MM.1S (cell line): ENCODE measurements at regions not wholly inside any gene's neighbourhood (a gene's known extent, or its start where the extent isn't known, plus 50 kb on each side); places are given as distances from the start of the nearest gene placed in this dataset.

Source experiments
- DNase-seq: peaks from one replicate; pipeline ENCODE4 v3.0.0-alpha.2; 2015
- H2AFZ ChIP-seq: fragments of 300-600 bp; sonication (generic); 2 replicates; pipeline ENCODE4 v1.6.0; 2016; ENCODE audit warnings: antibody characterized with exemption, low read length
- H3F3A ChIP-seq: fragments of 300-600 bp; sonication (generic); 2 replicates; pipeline ENCODE4 v1.6.1; 2016; ENCODE audit warnings: mild to moderate bottlenecking, antibody characterized with exemption, low read length, moderate library complexity, mixed read lengths; ENCODE audit not compliant: insufficient read depth
- H3K27ac ChIP-seq: fragments of 300-600 bp; sonication (generic); 2 replicates; pipeline ENCODE4 v1.5.1; 2016; ENCODE audit warnings: mild to moderate bottlenecking, low read length
- H3K27me3 ChIP-seq: fragments of 300-600 bp; sonication (generic); replicated peaks from 2 replicates; pipeline ENCODE4 v1.6.0; 2016; ENCODE audit warnings: low read length; ENCODE audit not compliant: insufficient read depth
- H3K36me3 ChIP-seq: fragments of 300-600 bp; sonication (generic); replicated peaks from 2 replicates; pipeline ENCODE4 v1.6.1; 2016; ENCODE audit warnings: mild to moderate bottlenecking, low read length, mixed read lengths; ENCODE audit not compliant: insufficient read depth
- H3K4me1 ChIP-seq: fragments of 300-600 bp; sonication (generic); 2 replicates; pipeline ENCODE4 v1.6.1; 2016; ENCODE audit warnings: low read length, mixed read lengths
- H3K4me2 ChIP-seq: fragments of 300-600 bp; sonication (generic); 2 replicates; pipeline ENCODE4 v1.6.0; 2016; ENCODE audit warnings: low read depth, low read length
- H3K4me3 ChIP-seq: fragments of 300-600 bp; sonication (generic); 2 replicates; pipeline ENCODE4 v1.5.1; 2016; ENCODE audit warnings: low read length, mixed read lengths
- H3K79me2 ChIP-seq: fragments of 300-600 bp; sonication (generic); 2 replicates; pipeline ENCODE4 v1.6.1; 2016; ENCODE audit warnings: mixed run types, low read length, mixed read lengths
- H3K9ac ChIP-seq: fragments of 300-600 bp; sonication (generic); 2 replicates; pipeline ENCODE4 v1.6.1; 2016; ENCODE audit warnings: low read length, mixed read lengths
- H3K9me2 ChIP-seq: fragments of 300-600 bp; sonication (generic); replicated peaks from 2 replicates; pipeline ENCODE4 v1.6.1; 2016; ENCODE audit warnings: mild to moderate bottlenecking, low read length, mixed read lengths; ENCODE audit not compliant: insufficient read depth
- H3K9me3 ChIP-seq: fragments of 300-600 bp; sonication (generic); replicated peaks from 2 replicates; pipeline ENCODE4 v1.6.1; 2016; ENCODE audit warnings: mild to moderate bottlenecking, low read length, mixed read lengths; ENCODE audit not compliant: insufficient read depth
- H4K20me1 ChIP-seq: fragments of 300-600 bp; sonication (generic); 2 replicates; pipeline ENCODE4 v1.6.1; 2016; ENCODE audit warnings: mild to moderate bottlenecking, low read length, moderate library complexity, mixed read lengths; ENCODE audit not compliant: insufficient read depth
- CTCF ChIP-seq: fragments of 300-600 bp; sonication (generic); IDR thresholded peaks from 2 replicates; pipeline ENCODE4 v1.5.1; 2016; ENCODE audit warnings: antibody characterized with exemption, low read length, mixed read lengths
- EZH2 ChIP-seq: fragments of 300-600 bp; sonication (generic); optimal IDR thresholded peaks from 2 replicates; pipeline ENCODE3; 2017; ENCODE audit warnings: low read depth, mild to moderate bottlenecking, antibody characterized with exemption, low read length, mixed read lengths
- EZH2phosphoT487 ChIP-seq: fragments of 300-600 bp; sonication (generic); IDR thresholded peaks from 2 replicates; pipeline ENCODE4 v1.6.1; 2018; ENCODE audit warnings: antibody characterized with exemption, low read length

DNA sequence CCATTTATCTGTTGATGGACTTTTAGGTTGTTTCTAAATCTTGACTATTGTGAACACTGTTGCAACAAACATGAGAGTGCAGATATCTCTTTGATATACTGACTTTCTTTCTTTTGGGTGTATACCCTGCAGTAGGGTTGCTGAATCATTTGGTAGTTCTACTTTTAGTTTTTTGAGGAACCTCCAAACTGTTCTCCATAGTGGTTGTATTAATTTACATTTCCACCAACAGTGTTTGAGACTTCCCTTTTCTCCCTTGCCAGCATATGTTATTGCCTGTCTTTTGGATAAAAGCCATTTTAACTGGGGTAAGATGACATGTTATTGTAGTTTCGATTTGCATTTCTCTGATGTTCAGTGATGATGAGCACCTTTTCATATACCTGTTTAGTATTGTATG, 330.0 kb downstream of the DDX10 start:
- Histone ChIP-seq H3K9ac (no peak overlapping the region), H3K27me3 (no peaks in the 10 kb centered on the region), H3K36me3 (no peaks in the 10 kb centered on the region), H3K27ac (no peak overlapping the region), H3F3A (no peaks in the 10 kb centered on the region), H3K4me2 (no peak overlapping the region), H2AFZ (no peak overlapping the region), H3K9me2 (no peaks in the 10 kb centered on the region), H3K4me3 (no peak overlapping the region), H3K4me1 (no peaks in the 10 kb centered on the region), H3K79me2 (no peaks in the 10 kb centered on the region), H4K20me1 (no peaks in the 10 kb centered on the region), H3K9me3 (no peaks in the 10 kb centered on the region)
- DNase-seq: no peak
- TF ChIP-seq EZH2 (no peak), CTCF (no peak), EZH2phosphoT487 (no peak)

GRCh38 chr11:108997826-108998225, 333.0 kb downstream of the DDX10 start:
- TF ChIP-seq CTCF (no peak), EZH2phosphoT487 (no peak), EZH2 (no peak)
- no peak for DNase-seq
- H2AFZ ChIP-seq: no peak overlapping the region
- no peaks in the 10 kb centered on the region for H3K9me2 ChIP-seq
- no peaks in the 10 kb centered on the region for H3K27me3 ChIP-seq
- H3K4me1 ChIP-seq: no peaks in the 10 kb centered on the region
- H3K79me2 ChIP-seq: no peaks in the 10 kb centered on the region
- no peaks in the 10 kb centered on the region for H4K20me1 ChIP-seq
- no peaks in the 10 kb centered on the region for H3F3A ChIP-seq
- H3K9me3 ChIP-seq: no peaks in the 10 kb centered on the region
- no peaks in the 10 kb centered on the region for H3K36me3 ChIP-seq
- H3K4me2 ChIP-seq: no peak overlapping the region
- H3K27ac ChIP-seq: no peak overlapping the region
- H3K4me3 ChIP-seq: no peak overlapping the region
- no peak overlapping the region for H3K9ac ChIP-seq

DNA sequence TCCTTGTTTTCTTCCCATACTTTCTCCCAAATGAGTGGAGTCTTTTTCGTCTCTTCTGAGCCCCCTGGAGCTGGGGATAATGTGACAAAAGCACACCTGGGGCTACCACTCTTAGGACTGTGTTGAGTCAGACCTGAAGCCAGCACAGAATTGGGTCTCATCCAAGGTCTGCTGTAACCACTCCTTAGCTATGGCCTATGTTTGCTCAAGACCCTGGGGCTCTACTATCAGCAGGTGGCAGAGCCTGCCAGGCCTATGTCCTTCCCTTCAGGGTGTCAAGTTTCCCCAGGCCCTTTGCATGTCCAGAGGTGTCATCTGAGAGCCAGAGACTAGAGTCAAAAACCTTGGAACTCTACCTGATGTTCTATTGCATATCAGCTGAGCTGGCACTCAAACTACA, 335.7 kb downstream of the DDX10 start:
- Histone ChIP-seq H3K27ac (no peak overlapping the region), H3K4me3 (no peak overlapping the region), H3K4me2 (no peak overlapping the region), H3K36me3 (no peaks in the 10 kb centered on the region), H3K9ac (no peak overlapping the region), H3K9me3 (no peaks in the 10 kb centered on the region), H3K79me2 (no peaks in the 10 kb centered on the region), H3K4me1 (no peaks in the 10 kb centered on the region), H4K20me1 (no peaks in the 10 kb centered on the region), H3F3A (no peaks in the 10 kb centered on the region), H3K27me3 (no peaks in the 10 kb centered on the region), H2AFZ (no peak overlapping the region), H3K9me2 (no peaks in the 10 kb centered on the region)
- TF ChIP-seq EZH2phosphoT487: no peak
- TF ChIP-seq CTCF: no peak
- TF ChIP-seq EZH2: no peak
- DNase-seq: no peak

- TF ChIP-seq EZH2phosphoT487 (no peak), CTCF (no peak), EZH2 (no peak)
- H3K4me2 ChIP-seq: no peak overlapping the region
- H3K79me2 ChIP-seq: no peaks in the 10 kb centered on the region
- no peaks in the 10 kb centered on the region for H3K4me1 ChIP-seq
- no peak overlapping the region for H3K4me3 ChIP-seq
- H3K27me3 ChIP-seq: no peaks in the 10 kb centered on the region
- no peaks in the 10 kb centered on the region for H3K36me3 ChIP-seq
- H3K27ac ChIP-seq: no peak overlapping the region
- H3K9ac ChIP-seq: no peak overlapping the region
- H2AFZ ChIP-seq: no peak overlapping the region
- no peaks in the 10 kb centered on the region for H3K9me3 ChIP-seq
- H4K20me1 ChIP-seq: no peaks in the 10 kb centered on the region
- no peaks in the 10 kb centered on the region for H3F3A ChIP-seq
- DNase-seq: no peak
- H3K9me2 ChIP-seq: no peaks in the 10 kb centered on the region
Measured at GRCh38 chr11:109001585-109001984, 336.7 kb downstream of the DDX10 start.
